GM10248 (cell line): ENCODE measurements at regions not wholly inside any gene's neighbourhood (a gene's known extent, or its start where the extent isn't known, plus 50 kb on each side); places are given as distances from the start of the nearest gene placed in this dataset.

Source experiments
- CTCF ChIA-PET: fragments of 300-600 bp; sonication (Branson Sonifier 250); formaldehyde crosslinking; extraction: SDS; loops from one replicate; lab custom pipeline; 2021; ENCODE audit warnings: antibody characterized with exemption; lab: Yijun Ruan, JAX
- POLR2A ChIA-PET: fragments of 350-650 bp; sonication (Branson Sonifier 250); formaldehyde crosslinking; extraction: SDS; loops from one replicate; lab custom pipeline; 2020; ENCODE audit warnings: antibody characterized with exemption; lab: Yijun Ruan, JAX
- DNase-seq: peaks from one replicate; pipeline ENCODE4 v3.0.0; 2012; ENCODE audit errors: extremely low spot score
- CTCF ChIP-seq: IDR thresholded peaks from 2 replicates; pipeline ENCODE4 v1.5.1; 2012; ENCODE audit warnings: mild to moderate bottlenecking, low read depth; ENCODE audit errors: extremely low read depth, missing control alignments, control extremely low read depth

- no peak for DNase-seq
- ChIA-PET POLR2A (no interaction called here), CTCF (no interaction called here)
- TF ChIP-seq CTCF, result no peak
These were observed 254.0 kb upstream of the ATXN7L3B start for GRCh38 chr12:74283646-74284045.

- no peak for DNase-seq
- ChIA-PET POLR2A (no interaction called here), CTCF (interaction anchor here (0.9 to 1.1 kb wide), 3 partner anchors 15 to 40 kb away, joined by 3 read pairs; no protein-coding TSS in a partner anchor)
- TF ChIP-seq CTCF, result no peak
These were observed 251.9 kb upstream of the ATXN7L3B start for GRCh38 chr12:74285773-74286172.

GRCh38 chr12:74286254-74286653 lies 251.4 kb upstream of the ATXN7L3B start:
- no peak for DNase-seq
- POLR2A ChIA-PET, result no interaction called here
- no peak for TF ChIP-seq CTCF
- CTCF ChIA-PET, result interaction anchor here (0.9 to 1.1 kb wide), 2 partner anchors 40 to 46 kb away, joined by 3 read pairs; no protein-coding TSS in a partner anchor

- DNase-seq, result no peak
- CTCF ChIA-PET, result interaction anchor here (1.3 kb wide), 1 partner anchor 32 kb away, joined by 3 read pairs; no protein-coding TSS in a partner anchor
- TF ChIP-seq CTCF, result no peak
- POLR2A ChIA-PET, result no interaction called here
These were observed 245.1 kb upstream of the ATXN7L3B start for GRCh38 chr12:74292351-74293194.

GRCh38 chr12:74293689-74294131 lies 243.9 kb upstream of the ATXN7L3B start:
- POLR2A ChIA-PET, result no interaction called here
- no peak for TF ChIP-seq CTCF
- CTCF ChIA-PET, result no interaction called here
- DNase-seq, result no peak

- DNase-seq, result no peak
- ChIA-PET CTCF (interaction anchor here (1.1 to 4.2 kb wide), 3 partner anchors 8 to 14 kb away, joined by 4 to 12 read pairs (median 4); no protein-coding TSS in a partner anchor), POLR2A (no interaction called here)
- no peak for TF ChIP-seq CTCF
These were observed 220.5 kb upstream of the ATXN7L3B start for GRCh38 chr12:74317078-74317601.
